Activated T-cell treated with anti-CD3 and anti-CD28 coated beads, Interleukin-2, amount 50 U/mL, for 4 hours (primary cell): ENCODE measurements at regions not wholly inside any gene's neighbourhood (a gene's known extent, or its start where the extent isn't known, plus 50 kb on each side); places are given as distances from the start of the nearest gene placed in this dataset.
"Not testable (repeated sequence)": the region's sequence is repeated elsewhere in the genome, so short reads cannot be mapped to it uniquely, and the experiment has no call there.

Experiments used
- ATAC-seq, 2 donors: fragments of 200-7000 bp; cut with Tn5 transposase; one replicate each; pipeline ENCODE4 v1.10.0; 2021
- DNase-seq: peaks from one replicate; pipeline ENCODE4 v3.0.0-alpha.2; 2020
- H3K27me3 Mint-ChIP-seq: one replicate; pipeline ENCODE4 v1.8.0; 2021; ENCODE audit warnings: low read depth, mixed read lengths
- H3K36me3 Mint-ChIP-seq: one replicate; pipeline ENCODE4 v1.8.0; 2022; ENCODE audit warnings: mixed read lengths; ENCODE audit not compliant: insufficient read depth
- H3K4me1 Mint-ChIP-seq: one replicate; pipeline ENCODE4 v1.8.0; 2021; ENCODE audit warnings: low read depth, mixed read lengths
- H3K4me3 Mint-ChIP-seq: one replicate; pipeline ENCODE4 v1.8.0; 2021; ENCODE audit warnings: mild to moderate bottlenecking, moderate library complexity, mixed read lengths
- H3K9me3 Mint-ChIP-seq: one replicate; pipeline ENCODE4 v1.8.0; 2021; ENCODE audit warnings: mixed read lengths

DNA sequence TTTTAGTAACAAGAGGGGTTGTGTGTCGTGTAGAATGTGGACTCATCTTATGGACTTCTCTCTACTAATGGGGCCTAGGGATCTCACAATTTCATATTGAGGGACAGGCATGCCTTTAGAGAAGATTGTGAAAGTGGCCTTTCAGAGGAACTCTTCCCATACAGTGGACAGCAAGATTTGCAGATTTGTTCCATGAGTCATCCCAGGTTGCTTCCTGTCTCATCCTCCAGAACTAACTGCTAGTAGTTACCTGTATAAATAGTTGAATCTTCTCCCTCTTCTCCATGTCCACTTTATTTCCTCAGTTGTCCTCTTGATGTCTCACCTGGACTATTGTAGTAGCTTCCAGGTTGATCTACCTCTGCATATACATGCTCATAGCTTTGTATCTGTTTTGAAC is 997.5 kb upstream of the CTNND2 start:
- Mint-ChIP-seq H3K27me3 (no peaks in the 10 kb centered on the region), H3K4me1 (no peaks in the 10 kb centered on the region), H3K9me3 (peaks cover 14% of the 10 kb centered on the region), H3K36me3 (no peaks in the 10 kb centered on the region), H3K4me3 (no peak overlapping the region)
- no peak for ATAC-seq
- no peak for DNase-seq

DNA sequence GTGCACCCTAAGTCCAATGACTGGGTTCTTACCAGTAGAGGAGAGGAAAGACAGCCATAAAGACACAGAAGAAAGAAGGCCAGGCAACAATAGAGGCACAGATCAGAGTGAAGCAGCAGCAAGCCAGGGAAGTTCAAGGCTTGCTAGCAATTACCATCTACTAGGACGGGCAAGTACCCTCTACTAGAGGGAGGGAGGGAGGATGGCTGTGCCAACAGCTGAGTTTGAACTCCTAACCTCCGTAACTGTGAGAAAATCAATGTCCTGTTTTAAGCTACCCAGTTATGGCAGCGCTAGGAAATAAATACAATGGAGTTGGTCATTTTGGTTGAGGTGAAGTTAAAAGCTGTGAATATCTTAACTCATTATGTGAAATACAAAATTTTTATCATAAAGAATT is 991.8 kb upstream of the CTNND2 start:
- Mint-ChIP-seq H3K9me3 (peaks cover 17% of the 10 kb centered on the region), H3K4me3 (no peak overlapping the region), H3K27me3 (no peaks in the 10 kb centered on the region), H3K4me1 (no peaks in the 10 kb centered on the region), H3K36me3 (no peaks in the 10 kb centered on the region)
- DNase-seq (no peak), ATAC-seq (no peak)

DNA sequence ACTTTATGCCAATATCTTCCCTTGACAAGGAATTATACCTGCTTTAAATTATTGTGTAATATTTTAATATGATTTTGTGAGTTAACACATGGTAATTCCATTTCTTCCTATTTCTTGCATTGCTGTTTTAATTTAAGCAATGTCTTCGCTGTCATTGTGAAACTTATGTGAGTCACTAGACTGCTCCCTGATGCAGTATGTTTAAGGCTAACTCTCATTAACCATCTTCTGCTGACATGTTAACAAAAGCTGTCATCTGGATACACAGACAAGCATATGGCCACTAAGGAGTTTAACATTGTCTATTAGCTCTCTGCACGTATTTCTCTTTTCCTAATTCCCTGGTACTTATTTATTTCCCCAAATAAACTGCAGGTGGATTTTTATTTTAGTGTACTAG is 980.8 kb upstream of the CTNND2 start:
- DNase-seq = no peak
- Mint-ChIP-seq H3K27me3 (no peaks in the 10 kb centered on the region), H3K9me3 (peaks cover 16% of the 10 kb centered on the region), H3K36me3 (no peaks in the 10 kb centered on the region), H3K4me3 (no peak overlapping the region), H3K4me1 (no peaks in the 10 kb centered on the region)
- ATAC-seq = no peak

DNA sequence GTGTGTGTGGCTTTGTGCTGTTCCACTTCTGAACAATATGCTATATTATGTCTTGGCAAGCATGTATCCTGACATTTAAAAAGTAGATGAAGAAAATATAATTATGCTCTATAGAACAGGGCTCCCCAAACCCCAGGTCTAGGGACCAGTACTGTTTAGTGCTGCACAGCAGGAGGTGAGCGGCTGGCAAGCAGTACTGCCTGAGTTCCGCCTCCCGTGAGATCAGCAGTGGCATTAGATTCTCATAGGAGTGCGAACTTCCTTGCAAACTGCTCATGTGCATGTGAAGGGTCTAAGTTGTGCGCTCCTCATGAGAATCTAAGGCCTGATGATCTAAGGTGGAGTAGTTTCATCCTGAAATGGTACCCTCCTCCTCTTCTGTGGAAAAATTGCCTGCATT is 979.1 kb upstream of the CTNND2 start:
- no peaks in the 10 kb centered on the region for H3K36me3 Mint-ChIP-seq
- no peak overlapping the region for H3K4me3 Mint-ChIP-seq
- ATAC-seq (no peak), DNase-seq (no peak)
- H3K9me3 Mint-ChIP-seq = peaks cover 16% of the 10 kb centered on the region
- H3K4me1 Mint-ChIP-seq = no peaks in the 10 kb centered on the region
- no peaks in the 10 kb centered on the region for H3K27me3 Mint-ChIP-seq

DNA sequence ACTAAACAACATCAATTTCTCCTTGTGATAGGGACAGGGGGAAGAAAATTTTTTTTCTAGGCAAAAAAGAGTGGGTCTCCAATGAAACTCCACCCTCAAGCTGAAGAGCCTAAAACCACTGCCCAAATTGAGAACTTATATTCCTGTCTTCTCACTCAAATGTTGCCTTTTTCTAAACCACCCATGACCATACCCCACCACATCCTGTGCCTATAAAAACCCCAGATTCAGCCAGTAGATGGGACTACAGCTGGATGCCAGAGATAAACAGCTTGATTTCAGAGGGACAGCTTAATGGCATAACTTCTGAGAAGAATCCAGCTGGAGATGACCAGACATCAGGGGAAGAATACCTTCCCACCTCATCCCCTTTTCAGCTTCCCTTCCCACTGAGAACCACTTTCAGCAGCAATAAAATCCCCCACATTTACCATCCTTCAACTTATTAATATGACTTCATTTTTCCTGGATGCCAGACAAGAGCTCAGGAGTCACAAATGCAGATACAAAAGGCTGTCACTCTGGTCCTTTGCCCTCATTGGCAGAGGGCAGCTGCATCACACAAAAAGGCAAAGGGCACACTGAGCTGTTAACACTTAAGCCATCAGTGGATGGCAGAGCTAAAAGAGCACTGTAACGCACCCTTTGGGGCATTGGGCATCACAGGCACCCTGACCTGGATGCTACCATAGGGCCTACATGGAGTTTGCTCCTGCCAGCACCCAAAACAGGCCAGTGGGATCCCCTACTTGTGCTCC is 972.5 kb upstream of the CTNND2 start:
- no peak for DNase-seq
- H3K9me3 Mint-ChIP-seq = peaks cover 16% of the 10 kb centered on the region
- H3K27me3 Mint-ChIP-seq = no peaks in the 10 kb centered on the region
- H3K4me1 Mint-ChIP-seq = no peaks in the 10 kb centered on the region
- ATAC-seq = no peak
- no peaks in the 10 kb centered on the region for H3K36me3 Mint-ChIP-seq
- no peak overlapping the region for H3K4me3 Mint-ChIP-seq

DNA sequence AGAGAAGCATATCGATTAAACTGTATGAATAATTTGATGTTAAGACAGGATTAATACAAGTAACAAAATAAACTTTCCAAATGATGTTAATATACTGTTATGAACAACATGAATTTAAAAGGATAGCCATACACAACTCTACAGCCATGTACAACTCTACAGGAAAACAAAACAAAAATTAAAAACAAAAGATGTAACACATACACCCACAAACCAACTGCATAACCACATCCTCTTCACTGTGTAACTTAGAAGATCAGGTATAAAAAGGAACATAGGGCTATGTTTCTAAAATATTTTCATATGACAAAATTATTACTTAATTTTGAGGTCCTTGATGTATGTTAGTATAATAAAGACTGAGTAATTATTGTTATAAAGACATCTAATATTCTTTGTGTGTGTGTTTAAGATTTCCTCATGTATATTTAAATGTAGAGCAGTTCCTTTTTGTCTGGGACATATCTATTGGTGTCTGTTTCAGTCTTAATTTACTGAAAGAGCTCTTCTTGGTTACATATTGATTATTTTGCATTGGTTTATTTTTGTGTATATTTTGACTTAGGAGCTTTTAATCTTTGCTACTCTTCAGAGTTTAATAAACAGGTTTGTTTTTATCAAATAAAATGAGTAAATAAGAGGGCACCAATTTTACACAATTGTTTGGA is 966.8 kb upstream of the CTNND2 start:
- H3K27me3 Mint-ChIP-seq = no peaks in the 10 kb centered on the region
- H3K4me3 Mint-ChIP-seq = no peak overlapping the region
- ATAC-seq (no peak), DNase-seq (no peak)
- H3K4me1 Mint-ChIP-seq = no peaks in the 10 kb centered on the region
- peaks cover 24% of the 10 kb centered on the region for H3K9me3 Mint-ChIP-seq
- H3K36me3 Mint-ChIP-seq = no peaks in the 10 kb centered on the region

DNA sequence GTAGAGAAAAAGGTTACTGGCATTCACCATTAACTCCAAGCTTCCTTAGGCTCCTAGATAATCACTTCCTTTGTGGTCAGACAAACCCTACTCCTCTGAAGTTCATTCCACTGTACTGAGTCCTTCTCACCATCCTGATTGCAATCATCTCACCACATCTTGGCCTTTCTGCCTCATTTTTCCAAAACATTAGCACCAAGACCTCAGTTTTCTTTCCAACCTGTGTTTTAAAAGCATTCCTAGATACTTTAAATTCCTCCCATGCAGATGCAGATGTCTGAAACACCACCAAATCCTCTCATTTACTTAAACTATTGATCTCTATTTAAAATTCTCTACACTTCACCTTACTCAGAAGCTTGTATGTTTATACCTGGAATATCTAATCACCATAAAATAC is 961.3 kb upstream of the CTNND2 start:
- Mint-ChIP-seq H3K9me3 (peaks cover 10% of the 10 kb centered on the region), H3K4me3 (no peak overlapping the region), H3K36me3 (no peaks in the 10 kb centered on the region), H3K27me3 (no peaks in the 10 kb centered on the region), H3K4me1 (no peaks in the 10 kb centered on the region)
- ATAC-seq (no peak), DNase-seq (no peak)

DNA sequence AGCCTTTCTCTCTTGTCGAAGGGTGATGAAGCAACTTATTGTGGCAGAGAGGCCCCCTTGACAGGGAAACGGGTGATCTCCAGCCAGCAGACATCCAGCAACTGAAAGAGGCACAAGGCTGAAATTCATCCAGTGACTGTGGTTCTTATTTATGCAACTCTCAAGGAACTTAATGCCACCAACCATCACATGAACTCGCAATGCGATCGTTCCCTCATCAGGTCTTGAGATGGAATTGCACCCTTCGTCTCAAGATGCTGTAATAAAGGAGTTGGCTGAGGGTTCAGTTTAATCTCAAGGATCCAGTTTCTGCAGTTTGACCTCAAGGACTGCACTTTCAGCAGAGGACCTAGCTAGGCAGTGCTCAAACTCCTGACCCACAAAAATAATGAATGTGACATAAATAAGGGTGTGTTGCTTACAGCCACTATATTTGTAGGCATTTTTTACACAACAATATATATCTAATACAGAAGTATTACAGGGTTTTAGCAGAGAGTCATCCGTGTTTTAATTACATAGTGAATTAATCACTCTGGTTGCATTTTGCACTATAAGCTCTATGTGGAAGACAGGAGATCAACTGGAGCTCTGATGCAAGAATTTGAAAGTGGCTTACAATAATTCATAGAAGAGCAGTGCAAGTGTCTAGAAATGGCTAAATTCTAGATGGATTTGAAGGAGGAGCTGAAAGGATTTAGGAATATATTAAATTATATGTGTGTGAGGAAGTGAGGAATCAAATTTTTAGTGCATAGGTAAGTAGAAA is 957.8 kb upstream of the CTNND2 start:
- H3K36me3 Mint-ChIP-seq = no peaks in the 10 kb centered on the region
- ATAC-seq = no peak
- H3K9me3 Mint-ChIP-seq = peaks cover 15% of the 10 kb centered on the region
- DNase-seq = no peak
- H3K4me3 Mint-ChIP-seq = no peak overlapping the region
- H3K4me1 Mint-ChIP-seq = no peaks in the 10 kb centered on the region
- no peaks in the 10 kb centered on the region for H3K27me3 Mint-ChIP-seq

DNA sequence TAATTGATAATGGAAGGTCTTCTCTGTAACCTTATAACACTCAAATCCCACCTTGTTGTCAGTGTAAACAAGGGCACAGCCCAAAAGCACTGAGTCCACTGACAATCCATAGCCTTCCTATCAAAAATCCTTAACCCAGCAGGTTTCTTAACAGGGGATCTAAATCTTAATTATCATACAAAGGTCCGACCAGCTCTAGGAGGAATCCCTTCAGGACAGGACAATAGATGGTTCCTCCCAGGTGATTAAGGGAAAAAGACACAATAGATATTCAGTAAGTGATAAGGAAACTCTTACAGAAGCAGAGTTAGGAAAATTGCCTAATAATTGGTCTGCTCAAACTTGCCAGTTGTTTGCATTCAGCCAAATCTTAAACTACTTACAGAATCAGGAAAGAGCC is 951.9 kb upstream of the CTNND2 start:
- H3K27me3 Mint-ChIP-seq, H3K36me3 Mint-ChIP-seq, ATAC-seq, H3K4me1 Mint-ChIP-seq, H3K4me3 Mint-ChIP-seq, DNase-seq: not testable (repeated sequence)
- peaks cover 21% of the 10 kb centered on the region for H3K9me3 Mint-ChIP-seq

DNA sequence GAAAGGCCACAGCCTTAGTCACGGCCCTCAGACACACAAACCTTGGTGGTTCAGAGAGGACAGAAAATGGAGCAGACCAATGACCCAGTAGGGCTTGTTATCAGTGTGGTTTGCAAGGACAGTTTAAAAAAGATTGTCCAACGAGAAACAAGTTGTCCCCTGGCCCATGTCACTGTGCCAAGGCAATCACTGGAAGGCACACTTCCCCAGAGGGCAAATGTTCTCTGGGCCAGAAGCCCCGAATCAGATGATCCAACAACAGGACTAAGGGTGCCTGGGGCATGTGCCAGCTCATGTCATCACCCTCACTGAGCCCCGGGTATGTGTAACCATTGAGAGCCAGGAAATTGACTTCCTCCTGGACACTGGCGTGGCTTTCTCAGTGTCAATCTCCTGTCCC is 950.1 kb upstream of the CTNND2 start:
- ATAC-seq = no peak
- no peak for DNase-seq
- Mint-ChIP-seq H3K4me1 (no peaks in the 10 kb centered on the region), H3K9me3 (peaks cover 20% of the 10 kb centered on the region), H3K36me3 (no peaks in the 10 kb centered on the region), H3K27me3 (no peaks in the 10 kb centered on the region), H3K4me3 (no peak overlapping the region)

DNA sequence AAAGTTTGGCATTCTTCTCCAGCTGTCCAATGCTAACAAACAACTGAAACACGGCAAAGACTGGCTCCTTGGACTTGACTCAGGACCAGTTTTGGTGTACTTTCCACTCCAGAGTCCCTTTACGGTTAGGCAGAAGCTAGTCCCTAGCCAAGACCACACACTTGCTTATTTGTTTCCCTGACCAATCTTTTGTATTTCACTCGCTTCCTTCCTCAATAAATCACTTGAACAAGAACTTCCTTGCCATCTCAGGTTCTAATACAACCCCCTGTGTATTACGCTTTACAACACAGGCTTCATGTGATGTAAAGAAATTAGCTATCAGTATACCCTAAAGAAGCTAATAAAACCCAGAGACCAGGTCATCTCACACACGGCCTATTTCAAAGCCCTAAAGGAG is 947.5 kb upstream of the CTNND2 start:
- no peaks in the 10 kb centered on the region for H3K36me3 Mint-ChIP-seq
- H3K27me3 Mint-ChIP-seq = no peaks in the 10 kb centered on the region
- H3K9me3 Mint-ChIP-seq = peaks cover 24% of the 10 kb centered on the region
- H3K4me1 Mint-ChIP-seq = no peaks in the 10 kb centered on the region
- no peak overlapping the region for H3K4me3 Mint-ChIP-seq
- ATAC-seq (no peak), DNase-seq (no peak)

DNA sequence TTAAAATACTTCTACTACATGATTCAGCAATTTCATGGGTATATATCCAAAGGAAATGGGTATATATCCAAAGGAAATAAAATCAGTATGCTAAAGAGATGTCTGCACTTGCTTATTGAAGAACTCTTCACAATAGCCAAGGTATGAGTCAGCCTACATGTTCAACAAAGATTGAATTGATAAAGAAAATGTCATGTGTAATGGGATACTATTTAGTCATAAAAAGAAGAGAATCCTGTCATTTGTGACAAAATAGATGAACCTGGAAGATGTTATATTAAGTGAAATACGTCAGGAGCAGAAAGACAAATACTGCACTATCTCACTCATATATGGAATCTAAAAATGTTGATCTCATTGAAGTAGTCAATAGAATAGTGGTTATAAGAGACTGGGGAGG is 944.5 kb upstream of the CTNND2 start:
- no peak for ATAC-seq
- Mint-ChIP-seq H3K36me3 (no peaks in the 10 kb centered on the region), H3K4me3 (no peak overlapping the region)

DNA sequence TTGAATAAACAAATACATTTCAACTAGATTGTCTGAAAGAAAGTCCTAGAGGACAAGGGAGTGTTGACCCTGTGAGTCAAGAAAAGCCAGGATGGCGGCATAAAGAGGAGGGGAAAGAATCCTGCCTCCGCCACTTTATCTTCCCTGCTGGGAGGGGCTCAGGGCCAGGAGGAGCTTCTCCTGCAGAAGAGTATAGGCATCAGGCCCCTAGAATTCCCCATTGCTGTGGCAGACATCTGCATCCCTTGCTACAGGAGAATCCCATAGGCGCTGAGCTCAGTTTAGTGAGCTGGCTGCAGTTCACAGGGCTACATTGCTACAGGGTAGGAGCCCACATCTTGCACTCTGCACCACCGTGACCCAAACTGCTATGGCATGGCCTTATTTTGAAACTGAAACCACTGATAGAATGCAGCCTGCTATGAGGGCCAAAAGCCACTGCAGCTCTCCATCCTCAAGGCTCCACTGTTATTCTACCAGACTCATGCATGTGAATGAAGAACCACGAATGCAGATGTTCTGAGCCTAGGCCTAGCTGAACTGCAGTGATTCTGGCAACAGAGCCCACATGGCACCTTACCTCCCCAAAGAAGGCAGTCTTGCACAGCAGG is 941.4 kb upstream of the CTNND2 start:
- no peak for DNase-seq
- Mint-ChIP-seq H3K36me3 (no peaks in the 10 kb centered on the region), H3K9me3 (peaks cover 24% of the 10 kb centered on the region), H3K4me1 (no peaks in the 10 kb centered on the region), H3K4me3 (no peak overlapping the region), H3K27me3 (no peaks in the 10 kb centered on the region)
- ATAC-seq = no peak

More for the DNA sequence above, 944.5 kb upstream of the CTNND2 start:
- peaks cover 27% of the 10 kb centered on the region for H3K9me3 Mint-ChIP-seq
- no peaks in the 10 kb centered on the region for H3K27me3 Mint-ChIP-seq
- no peak for DNase-seq
- no peaks in the 10 kb centered on the region for H3K4me1 Mint-ChIP-seq

DNA sequence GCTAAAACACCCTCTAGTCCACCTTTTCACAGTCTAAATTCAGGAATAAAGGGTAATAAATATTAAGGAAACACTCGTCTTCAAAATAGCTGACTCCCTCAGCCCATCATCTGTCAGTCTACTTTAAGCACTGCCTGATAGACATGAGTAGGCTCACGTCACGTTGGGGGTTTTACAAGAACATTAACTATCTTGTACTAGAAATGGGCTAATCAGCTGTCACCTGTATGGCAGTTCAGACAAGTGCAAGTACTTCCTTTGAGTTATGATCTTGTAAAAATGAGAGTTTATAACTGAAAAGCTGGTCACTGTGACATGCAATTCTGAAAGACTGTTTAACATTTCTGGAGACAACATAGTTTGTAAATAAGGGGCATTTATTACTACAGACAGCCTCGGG is 936.7 kb upstream of the CTNND2 start:
- no peak for ATAC-seq
- Mint-ChIP-seq H3K9me3 (peaks cover 23% of the 10 kb centered on the region), H3K4me3 (no peak overlapping the region), H3K4me1 (no peaks in the 10 kb centered on the region), H3K27me3 (no peaks in the 10 kb centered on the region), H3K36me3 (no peaks in the 10 kb centered on the region)
- no peak for DNase-seq
